ENCODE measurements at regions not wholly inside any gene's neighbourhood (a gene's known extent, or its start where the extent isn't known, plus 50 kb on each side); places are given as distances from the start of the nearest gene placed in this dataset.

DNA sequence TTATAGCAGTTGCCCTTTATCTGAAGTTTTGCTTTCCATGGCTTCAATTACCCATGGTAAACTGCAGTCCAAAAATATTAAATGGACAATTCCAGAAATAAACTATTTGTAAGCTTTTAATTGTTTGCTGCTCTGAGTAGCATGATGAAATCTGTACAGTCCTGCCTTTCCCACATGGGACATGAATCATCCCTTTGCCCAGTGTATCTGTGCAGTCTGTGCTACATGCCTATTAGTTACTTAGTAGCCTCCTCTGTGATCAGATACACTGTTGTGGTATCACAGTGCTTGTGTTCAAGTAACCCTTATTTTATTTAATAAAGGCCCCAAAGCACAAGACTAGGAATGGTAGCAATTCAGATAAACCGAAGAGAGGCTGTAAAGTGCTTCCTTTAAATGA lies 810.6 kb upstream of the PIK3C3 start:
- TF ChIP-seq, protein P1, sequence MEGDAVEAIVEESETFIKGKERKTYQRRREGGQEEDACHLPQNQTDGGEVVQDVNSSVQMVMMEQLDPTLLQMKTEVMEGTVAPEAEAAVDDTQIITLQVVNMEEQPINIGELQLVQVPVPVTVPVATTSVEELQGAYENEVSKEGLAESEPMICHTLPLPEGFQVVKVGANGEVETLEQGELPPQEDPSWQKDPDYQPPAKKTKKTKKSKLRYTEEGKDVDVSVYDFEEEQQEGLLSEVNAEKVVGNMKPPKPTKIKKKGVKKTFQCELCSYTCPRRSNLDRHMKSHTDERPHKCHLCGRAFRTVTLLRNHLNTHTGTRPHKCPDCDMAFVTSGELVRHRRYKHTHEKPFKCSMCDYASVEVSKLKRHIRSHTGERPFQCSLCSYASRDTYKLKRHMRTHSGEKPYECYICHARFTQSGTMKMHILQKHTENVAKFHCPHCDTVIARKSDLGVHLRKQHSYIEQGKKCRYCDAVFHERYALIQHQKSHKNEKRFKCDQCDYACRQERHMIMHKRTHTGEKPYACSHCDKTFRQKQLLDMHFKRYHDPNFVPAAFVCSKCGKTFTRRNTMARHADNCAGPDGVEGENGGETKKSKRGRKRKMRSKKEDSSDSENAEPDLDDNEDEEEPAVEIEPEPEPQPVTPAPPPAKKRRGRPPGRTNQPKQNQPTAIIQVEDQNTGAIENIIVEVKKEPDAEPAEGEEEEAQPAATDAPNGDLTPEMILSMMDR (IDR thresholded peaks at IDR 0.05; ENCODE audit: insufficient read depth, low read length, poor library complexity, severe bottlenecking), result no peak
- no peak for TF ChIP-seq EZH2phosphoT487 (conservative IDR thresholded peaks at IDR 0.05; ENCODE audit: low read length)

All from SU-DHL-6 (cell line).